ENCODE measurements at regions not wholly inside any gene's neighbourhood (a gene's known extent, or its start where the extent isn't known, plus 50 kb on each side); places are given as distances from the start of the nearest gene placed in this dataset.
"Not testable (repeated sequence)": the region's sequence is repeated elsewhere in the genome, so short reads cannot be mapped to it uniquely, and the experiment has no call there.

DNA sequence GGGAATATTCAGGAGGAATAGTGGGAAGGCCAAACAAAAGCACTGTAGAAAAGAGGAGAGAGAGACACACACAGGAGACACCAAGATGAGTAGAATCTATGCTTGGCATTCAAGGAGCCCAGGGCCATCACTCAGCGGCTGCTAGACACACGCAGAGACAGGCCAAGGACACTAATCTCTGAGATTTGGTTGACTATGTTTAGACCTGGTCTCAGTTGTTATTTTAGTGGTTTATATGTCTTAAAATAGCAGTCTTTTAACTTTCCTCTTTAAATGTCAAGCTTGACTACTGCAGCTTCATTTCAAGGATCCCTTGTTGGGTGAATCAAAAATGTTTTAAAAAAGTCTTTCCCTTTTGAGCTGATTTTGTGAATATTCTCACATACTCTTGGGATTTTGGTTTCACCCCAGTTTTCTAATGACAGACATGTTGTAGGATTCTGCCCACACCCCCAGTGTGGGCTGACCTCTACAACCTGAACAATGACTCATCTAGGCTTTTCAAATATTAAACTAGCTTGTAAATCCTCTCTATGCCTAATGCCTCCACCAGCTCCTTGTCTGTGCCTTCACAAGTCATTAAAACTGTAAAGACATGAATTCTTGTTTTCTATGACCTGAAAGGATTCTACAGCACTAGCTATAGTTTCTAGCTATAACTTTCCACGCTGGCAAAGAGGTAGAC, 142.7 kb upstream of the EXOC2 start:
- DNase-seq, result no peak

- DNase-seq, result no peak
Measured at GRCh38 chr6:834866-835265, 141.9 kb upstream of the EXOC2 start.

DNA sequence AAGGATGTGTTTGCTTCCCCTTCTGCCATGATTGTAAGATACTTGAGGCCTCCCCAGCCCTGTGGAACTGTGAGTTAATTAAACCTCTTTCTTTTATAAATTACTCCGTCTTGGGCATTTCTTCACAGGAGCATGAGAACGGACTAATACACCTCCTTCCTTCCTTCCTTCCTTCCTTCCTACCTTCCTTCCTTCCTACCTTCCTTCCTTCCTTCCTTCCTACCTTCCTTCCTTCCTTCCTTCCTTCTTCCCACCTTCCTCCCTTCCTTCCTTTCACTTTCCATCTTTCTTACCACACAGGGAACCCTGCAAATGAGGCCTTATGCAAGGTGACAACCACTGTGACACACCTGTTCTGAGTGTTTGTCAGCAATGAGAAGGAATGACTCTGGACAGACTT, 141.3 kb upstream of the EXOC2 start:
- DNase-seq, result no peak

DNA sequence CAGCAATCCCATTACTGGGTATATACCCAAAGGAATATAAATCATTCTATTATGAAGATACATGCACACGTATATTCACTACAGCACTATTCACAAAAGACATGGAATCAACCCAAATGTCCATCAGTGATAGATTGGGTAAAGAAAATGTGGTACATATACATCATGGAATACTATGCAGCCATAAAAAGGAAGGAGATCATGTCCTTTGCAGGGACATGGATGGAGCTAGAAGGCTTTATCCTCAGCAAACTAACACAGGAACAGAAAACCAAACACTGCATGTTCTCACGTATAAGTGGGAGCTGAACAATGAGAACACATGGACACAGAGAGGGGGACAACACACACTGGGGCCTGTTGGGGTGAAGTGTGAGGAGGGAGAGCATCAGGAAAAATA, 139.9 kb upstream of the EXOC2 start:
- not testable (repeated sequence) for DNase-seq

DNA sequence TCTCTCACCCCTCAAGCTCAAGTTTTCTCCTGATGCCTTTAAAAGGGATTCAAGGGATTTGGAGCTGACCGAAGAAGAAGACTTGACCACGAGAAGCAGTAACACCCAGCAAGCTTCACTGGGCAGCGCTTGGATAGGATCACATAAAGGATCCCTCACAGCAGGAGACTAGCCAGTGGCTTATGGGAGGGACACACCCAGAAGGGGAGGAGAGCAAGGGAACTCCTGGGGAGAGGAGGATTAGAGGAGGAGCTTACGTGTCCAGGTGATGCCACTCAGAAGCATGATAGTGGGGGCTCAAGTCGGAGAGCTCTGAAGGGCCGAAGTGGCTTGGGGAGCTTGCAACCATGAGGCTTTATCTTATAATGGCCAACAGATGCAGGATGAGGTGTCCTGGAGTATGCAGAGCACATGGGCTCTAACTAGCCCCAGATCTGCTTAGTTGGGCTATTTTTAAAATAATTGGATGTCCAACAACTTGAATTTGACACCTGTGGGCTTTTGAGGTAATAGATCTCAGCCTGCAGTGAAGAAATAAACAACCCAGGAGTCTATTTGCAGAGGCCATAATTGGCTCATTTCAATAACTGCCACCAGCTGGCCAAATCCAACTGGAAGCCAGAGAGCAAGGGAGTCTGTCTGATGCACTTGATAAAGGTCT, 137.9 kb upstream of the EXOC2 start:
- DNase-seq, result no peak

DNA sequence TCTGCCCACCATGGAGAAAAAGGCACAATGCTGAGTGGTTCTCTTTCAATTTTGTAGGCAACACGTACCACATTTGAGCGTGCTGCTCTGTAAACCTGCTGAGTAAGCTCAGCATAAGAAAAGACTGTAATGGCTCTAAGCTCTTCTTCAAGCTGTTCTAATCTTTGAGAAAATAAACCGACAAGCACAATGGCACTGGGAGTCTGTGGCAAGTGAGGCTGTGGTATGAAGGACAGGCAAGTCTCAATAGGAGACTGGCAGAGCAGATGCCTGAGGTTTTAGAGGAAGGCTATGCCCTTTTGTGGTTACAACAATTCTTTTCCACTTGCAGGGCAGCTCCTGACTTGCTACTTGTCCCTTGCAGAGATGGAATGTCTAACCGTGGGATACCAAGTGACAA, 136.7 kb upstream of the EXOC2 start:
- no peak for DNase-seq

GRCh38 chr6:827431-827830, 134.5 kb upstream of the EXOC2 start:
- peak; percentile 11 for DNase-seq

DNA sequence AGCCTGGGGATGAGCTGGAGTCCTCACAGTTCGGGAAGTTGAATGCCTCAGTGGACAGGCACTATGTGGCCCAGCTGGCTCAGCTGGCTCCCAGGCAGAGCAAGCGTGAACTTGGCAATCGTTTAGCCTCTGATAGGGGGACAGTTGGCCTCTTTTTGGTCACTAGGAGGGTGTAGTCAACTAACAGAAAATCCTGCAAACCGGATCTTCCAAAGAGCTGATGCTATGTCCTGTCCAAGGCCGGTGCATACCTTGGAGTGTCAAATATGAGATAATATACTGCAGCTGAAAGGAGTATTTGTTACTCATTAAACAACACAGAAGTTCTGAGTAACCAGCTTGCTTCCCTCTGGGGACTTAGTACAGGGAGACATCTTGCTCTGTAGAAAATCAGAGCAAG, 126.2 kb upstream of the EXOC2 start:
- no peak for DNase-seq

DNA sequence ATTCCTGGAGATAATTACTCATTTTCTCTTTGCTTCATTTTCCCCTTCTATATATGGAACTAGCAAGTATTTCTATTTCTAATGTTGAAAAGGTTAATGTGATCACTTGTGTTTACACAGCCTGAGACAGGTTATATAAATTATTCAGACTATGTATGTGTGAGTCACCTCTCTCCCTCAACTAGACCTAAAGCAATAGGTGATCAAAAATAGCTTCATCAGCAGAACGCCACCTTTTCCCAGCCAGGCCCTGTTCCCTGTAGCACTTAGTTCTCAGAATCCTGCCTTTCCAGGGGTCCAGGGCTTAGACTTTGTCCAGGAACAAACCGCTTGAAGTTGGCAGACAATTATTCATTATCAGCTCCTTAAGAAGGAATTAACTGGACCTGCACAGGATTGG, 125.3 kb upstream of the EXOC2 start:
- DNase-seq, result no peak

DNA sequence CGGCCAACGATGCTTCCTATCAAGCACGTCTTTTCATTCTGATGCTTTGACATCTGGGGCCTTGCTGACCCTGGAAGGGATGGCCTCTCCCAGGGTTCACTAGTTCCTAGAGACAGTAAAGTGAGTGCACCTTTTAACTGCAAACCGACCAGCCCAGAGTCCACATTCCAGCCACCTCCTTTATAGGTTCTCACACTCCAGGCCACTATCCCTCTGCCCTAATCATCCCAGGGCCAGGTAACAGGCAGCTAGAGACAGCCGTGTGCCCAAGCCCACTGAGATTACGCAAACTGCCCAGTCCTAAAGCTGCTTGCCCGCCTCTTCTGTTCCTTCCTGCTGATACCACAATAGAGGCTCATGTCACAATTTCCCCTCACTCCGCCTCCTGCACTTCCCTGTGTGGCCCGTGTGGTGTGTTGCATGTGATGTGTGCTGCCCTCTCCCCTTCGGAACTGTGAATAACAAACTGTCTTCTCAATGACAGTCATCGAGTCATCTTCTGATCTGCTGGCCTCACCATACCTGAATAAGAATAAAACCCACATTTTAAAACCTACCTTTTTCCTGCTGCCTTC, 123.7 kb upstream of the EXOC2 start:
- peak; percentile 42 for DNase-seq

DNA sequence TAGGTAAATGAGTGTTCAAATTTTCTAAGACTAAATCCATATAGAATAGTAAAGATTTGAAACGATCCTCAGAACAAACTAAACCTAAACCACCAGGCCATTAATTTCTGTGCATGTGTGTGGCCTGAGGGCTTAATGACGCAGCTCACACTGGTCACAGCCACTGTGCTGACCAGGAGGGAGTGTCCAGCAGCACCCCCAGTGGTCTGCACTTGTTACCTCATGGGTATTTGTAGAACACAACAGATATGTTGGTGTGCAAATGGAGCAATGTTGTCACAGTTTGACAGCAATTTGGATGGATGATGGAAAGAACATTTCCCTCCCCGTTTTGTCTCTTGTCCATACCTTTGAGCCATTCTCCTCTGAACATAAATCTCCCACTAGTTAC, 122.4 kb upstream of the EXOC2 start:
- DNase-seq, result no peak

DNA sequence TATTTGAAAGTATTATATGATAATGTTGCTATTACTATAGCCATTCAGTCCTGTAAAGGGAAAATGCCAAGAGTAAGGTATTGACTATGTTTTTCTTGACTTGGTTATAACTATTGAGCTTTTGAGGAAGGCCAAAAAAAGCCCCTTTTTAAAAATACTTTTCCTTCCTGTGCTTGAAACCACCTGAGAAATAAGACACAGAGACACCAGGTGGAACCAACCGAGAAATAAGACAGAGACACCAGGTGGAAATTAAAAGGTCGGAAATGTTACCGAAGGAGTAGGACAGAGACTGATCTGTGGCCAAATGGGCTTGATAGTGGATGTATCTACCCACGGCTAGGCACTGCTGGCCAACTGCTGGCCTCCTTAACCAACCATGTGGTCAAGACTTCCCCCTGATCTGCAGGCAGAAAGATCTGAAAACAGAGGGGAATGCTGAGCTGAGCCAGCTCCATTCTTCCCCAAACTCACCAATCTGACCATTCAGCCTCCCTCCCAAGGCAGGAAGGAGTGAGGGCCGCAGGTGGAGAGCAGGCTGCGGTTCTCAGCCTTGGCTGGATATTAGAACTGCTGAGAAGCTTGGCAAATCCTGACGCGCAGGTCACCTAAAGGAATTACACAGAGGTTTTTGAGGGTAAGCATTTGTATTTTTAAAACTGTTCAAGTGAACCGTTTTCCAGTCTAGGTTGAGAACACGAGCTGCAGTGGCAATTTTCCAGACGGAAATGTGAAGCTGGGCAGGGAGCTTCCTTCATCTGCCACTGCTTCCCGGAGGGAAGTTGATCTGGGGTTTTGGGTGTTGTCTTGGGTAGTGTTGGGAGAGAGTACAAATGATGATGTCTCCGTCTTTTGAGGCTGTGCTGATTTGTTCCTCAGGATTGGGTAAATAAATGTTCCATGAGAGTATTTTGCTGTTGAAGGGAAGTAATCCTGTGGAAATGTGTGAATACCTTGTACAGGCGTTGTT, 121.7 kb upstream of the EXOC2 start:
- no peak for DNase-seq

DNA sequence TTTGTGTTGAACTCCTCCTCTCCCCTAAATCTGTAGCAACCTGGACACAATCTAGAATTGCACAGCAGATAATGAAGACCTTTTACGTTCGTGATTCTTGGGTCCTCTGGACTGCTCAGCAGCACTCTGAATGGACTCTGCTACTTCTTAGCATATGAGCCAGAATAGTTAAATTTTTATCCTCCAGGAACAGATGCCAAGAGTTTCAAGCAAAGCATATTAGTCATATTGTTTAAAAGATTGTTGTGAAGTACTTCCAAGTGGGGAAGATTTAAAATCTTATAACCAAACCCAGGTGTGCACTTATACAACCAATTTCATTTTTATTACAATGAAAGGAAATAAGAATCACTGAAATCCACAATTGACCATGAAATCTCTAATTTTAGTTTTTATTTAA, 118.9 kb upstream of the EXOC2 start:
- no peak for DNase-seq

DNA sequence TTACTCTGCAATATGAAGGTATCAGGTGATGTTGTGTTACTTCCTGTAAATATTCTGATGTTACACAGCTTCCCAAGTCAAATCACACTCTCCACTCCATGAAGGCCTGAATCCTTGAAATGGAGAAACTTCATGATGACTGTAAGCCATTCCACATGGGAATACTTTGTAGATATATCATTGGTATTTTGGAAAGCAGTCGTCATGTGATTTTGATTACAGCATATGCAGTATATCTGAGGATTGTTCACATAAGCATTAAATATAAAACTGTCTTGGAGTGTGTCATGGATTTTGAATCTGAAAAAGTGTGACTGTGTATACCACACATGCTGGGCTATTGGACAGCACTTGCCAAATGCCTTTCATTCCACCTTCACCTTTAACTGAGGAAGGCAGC, 118.3 kb upstream of the EXOC2 start:
- no peak for DNase-seq

DNA sequence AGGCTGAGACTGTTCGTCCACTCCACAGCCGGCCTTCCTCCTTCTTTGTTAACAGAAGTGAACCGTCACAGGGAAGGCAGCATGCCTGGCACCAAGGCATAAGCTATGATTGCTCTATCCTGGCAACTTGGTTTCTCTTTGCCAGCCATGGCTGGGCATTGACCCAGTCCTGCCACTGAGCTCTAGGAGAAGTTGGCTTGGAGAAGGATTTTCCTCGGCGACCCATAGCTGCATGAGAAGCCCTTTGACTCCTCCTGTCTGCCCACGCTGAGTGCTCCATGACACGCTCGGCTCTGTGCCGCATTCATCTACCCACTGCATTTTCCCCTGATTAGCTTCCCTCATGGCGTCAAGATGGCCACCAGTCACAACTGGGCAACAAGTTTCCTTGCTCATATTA, 111.8 kb upstream of the EXOC2 start:
- no peak for DNase-seq

DNA sequence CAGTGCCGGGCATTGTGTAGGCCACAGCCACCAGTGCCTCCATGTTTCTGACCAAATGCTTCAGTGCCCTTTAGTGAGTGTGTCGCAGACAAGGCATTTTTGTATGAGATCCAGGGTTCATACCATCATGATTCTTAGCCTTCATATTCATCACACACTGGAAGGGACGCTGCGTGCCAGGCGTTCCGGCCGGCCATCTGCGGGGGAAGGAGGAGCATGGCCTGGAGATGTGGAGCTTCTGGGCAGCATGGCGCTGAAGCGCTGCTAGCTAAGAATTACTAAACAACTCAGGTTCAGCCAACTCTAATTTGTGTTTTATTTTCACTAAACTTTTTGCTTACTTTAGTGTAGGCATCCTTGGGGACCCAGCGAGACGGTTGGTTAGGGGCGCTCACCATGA, 111.4 kb upstream of the EXOC2 start:
- no peak for DNase-seq

GRCh38 chr6:803191-803977, 110.4 kb upstream of the EXOC2 start:
- DNase-seq, result no peak

- no peak for DNase-seq
Measured at GRCh38 chr6:802701-803100, 109.8 kb upstream of the EXOC2 start.

DNA sequence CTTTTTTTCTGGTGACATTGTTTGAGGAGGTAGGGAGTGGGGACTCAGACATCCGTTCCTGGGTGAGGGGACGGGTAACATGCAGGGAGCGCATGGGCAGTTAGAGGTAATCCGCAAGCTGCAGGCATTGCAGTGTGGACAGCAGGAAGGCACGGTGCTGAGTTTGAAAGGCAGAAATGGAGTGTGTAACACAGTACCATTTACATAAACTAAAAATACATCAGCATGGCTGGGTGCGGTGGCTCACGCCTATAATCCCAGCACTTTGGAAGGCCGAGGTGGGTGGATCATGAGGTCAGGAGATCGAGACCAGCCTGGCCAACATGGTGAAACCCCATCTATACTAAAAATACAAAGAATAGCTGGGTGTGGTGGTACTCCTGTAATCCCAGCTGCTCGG, 109.3 kb upstream of the EXOC2 start:
- not testable (repeated sequence) for DNase-seq

- no peak for DNase-seq
Measured at GRCh38 chr6:799769-800168, 106.8 kb upstream of the EXOC2 start.

GRCh38 chr6:797479-798077, 104.6 kb upstream of the EXOC2 start:
- peak; percentile 46 for DNase-seq

DNA sequence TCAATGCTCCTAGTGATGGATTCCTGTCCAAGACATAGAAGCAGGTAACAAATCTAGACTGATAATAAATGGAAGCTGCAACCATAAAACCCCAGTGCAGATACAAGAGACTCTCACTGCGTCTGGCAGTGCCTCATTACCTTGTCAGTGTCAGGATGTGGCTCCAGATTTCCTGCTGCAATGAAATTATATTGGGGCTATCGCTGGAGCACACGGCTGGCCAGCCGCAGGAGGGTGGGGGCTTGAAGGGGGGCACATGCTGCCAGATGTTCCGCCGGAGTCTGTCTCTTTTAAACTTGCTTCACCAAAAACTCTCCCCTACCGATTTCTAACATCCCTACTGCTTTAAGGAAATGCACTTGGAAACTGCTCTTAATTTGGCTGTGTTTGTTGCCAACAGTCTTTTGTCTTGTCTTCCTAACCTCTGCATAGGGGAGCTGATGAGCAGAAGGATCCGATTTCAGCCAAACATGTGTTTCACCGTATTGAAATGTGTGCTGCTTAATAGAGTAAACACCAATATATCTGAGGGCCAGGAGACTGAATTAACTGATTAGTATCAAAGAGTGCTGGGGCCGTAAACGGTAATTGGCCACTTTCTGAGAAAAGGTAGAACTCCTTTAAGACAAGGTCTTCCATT, 102.2 kb upstream of the EXOC2 start:
- no peak for DNase-seq

Measured in activated CD4-positive, alpha-beta T cell treated with anti-CD3 and anti-CD28 coated beads, Interleukin-2, amount 50 U/mL, for 16 hours (primary cell).